Fibroblast of lung (primary cell): ENCODE measurements at regions not wholly inside any gene's neighbourhood (a gene's known extent, or its start where the extent isn't known, plus 50 kb on each side); places are given as distances from the start of the nearest gene placed in this dataset.

Experiments
- EZH2 ChIP-seq: IDR thresholded peaks from 2 replicates; pipeline ENCODE4 v1.5.1; 2012; ENCODE audit warnings: low read length, control low read depth, mild to moderate bottlenecking; ENCODE audit errors: missing control alignments
- TF ChIP-seq, protein P1 (sequence below), 2 donors: IDR thresholded peaks in 1 of 2; conservative IDR thresholded peaks in 1 of 2; 1 replicate in 1 of 2; 2 replicates in 1 of 2; pipeline ENCODE4 v1.5.1; 2011 to 2012; ENCODE audit warnings: low read length in 2 of 2, control low read depth in 1 of 2, inconsistent platforms in 1 of 2, low read depth in 1 of 2, mild to moderate bottlenecking in 1 of 2

DNA sequence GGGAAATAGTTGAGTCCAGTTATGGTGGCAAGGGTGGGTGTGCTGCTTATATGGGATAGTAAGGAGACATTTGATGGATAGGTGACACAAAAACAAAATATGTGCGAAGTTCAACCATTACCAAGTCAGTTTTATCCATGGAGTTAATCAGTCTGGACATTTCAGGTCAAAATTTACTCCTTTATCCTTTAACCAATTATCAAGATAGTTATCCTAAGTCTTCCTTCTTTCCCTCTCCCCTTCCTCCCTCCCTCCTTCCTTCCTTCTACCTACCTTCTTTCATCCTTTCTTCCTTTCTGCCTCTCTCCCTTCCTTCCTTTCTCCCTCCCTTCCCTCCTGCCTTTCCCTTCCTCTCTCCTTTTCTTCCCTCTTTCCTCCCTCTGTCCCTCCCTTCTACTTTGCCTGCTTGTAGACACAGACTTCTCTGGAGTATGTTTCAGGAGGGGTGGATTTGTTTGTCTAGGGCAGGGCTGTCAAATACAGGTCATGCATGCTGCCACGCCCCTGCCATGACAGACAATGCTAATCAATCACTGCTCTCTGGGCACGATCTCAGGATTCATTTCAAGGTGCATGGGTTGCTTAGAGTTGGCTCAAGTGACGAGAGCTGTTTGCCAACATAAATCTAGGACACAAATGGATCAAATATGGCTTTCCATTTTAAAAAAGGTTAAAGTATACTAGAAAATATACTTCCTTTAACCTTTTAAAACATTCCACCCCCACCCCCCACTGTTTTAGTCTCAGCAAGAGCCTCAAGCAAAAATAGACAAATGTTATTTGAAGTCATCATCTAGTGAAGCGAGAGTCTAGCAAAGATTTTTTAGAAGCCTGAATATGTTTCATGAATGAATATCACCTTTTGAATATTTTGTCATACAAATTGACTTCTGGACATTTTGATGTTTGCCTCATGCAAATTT lies 281.6 kb upstream of the CITED2 start:
- TF ChIP-seq, protein P1, sequence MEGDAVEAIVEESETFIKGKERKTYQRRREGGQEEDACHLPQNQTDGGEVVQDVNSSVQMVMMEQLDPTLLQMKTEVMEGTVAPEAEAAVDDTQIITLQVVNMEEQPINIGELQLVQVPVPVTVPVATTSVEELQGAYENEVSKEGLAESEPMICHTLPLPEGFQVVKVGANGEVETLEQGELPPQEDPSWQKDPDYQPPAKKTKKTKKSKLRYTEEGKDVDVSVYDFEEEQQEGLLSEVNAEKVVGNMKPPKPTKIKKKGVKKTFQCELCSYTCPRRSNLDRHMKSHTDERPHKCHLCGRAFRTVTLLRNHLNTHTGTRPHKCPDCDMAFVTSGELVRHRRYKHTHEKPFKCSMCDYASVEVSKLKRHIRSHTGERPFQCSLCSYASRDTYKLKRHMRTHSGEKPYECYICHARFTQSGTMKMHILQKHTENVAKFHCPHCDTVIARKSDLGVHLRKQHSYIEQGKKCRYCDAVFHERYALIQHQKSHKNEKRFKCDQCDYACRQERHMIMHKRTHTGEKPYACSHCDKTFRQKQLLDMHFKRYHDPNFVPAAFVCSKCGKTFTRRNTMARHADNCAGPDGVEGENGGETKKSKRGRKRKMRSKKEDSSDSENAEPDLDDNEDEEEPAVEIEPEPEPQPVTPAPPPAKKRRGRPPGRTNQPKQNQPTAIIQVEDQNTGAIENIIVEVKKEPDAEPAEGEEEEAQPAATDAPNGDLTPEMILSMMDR (conservative IDR thresholded peaks at IDR 0.05 in 1 of 2, IDR thresholded peaks at IDR 0.05 in 1 of 2; ENCODE audit: low read depth in 1 of 2, low read length in 2 of 2): no peak
- no peak for TF ChIP-seq EZH2
